PC-9 (cell line): ENCODE measurements at regions not wholly inside any gene's neighbourhood (a gene's known extent, or its start where the extent isn't known, plus 50 kb on each side); places are given as distances from the start of the nearest gene placed in this dataset.

Experiments used
- EZH2 ChIP-seq: fragments of 200-600 bp; sonication (generic); IDR thresholded peaks from 2 replicates; pipeline ENCODE4 v1.8.0; 2017; ENCODE audit warnings: antibody characterized with exemption, low read depth
- TF ChIP-seq, protein P1 (sequence below): fragments of 200-600 bp; sonication (generic); conservative IDR thresholded peaks from 2 replicates; pipeline ENCODE4 v1.6.1; 2017; ENCODE audit warnings: mixed run types, antibody characterized with exemption, mild to moderate bottlenecking, moderate library complexity

DNA sequence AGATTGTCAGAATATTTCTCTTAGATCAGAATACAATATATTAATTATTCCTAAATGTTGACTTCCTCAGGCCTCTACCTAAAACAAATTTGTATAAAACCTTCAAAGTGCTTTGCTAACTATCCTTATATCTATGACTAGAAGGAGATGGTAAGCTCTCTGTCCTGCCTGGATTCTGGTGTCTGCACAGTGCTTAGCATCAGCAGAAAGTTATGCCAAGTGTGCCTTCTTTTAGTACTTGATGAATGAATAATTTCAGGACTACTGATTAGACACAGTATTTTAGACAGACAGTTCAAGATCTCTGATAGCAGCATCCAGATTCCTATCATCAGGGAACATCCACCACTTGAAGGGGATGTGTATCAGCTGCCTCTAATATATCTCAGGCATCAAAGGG lies 242.4 kb upstream of the TLL1 start:
- no peak for TF ChIP-seq EZH2
- TF ChIP-seq, protein P1, sequence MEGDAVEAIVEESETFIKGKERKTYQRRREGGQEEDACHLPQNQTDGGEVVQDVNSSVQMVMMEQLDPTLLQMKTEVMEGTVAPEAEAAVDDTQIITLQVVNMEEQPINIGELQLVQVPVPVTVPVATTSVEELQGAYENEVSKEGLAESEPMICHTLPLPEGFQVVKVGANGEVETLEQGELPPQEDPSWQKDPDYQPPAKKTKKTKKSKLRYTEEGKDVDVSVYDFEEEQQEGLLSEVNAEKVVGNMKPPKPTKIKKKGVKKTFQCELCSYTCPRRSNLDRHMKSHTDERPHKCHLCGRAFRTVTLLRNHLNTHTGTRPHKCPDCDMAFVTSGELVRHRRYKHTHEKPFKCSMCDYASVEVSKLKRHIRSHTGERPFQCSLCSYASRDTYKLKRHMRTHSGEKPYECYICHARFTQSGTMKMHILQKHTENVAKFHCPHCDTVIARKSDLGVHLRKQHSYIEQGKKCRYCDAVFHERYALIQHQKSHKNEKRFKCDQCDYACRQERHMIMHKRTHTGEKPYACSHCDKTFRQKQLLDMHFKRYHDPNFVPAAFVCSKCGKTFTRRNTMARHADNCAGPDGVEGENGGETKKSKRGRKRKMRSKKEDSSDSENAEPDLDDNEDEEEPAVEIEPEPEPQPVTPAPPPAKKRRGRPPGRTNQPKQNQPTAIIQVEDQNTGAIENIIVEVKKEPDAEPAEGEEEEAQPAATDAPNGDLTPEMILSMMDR = no peak
